ENCODE measurements at regions not wholly inside any gene's neighbourhood (a gene's known extent, or its start where the extent isn't known, plus 50 kb on each side); places are given as distances from the start of the nearest gene placed in this dataset.
"Not testable (repeated sequence)": the region's sequence is repeated elsewhere in the genome, so short reads cannot be mapped to it uniquely, and the experiment has no call there.

DNA sequence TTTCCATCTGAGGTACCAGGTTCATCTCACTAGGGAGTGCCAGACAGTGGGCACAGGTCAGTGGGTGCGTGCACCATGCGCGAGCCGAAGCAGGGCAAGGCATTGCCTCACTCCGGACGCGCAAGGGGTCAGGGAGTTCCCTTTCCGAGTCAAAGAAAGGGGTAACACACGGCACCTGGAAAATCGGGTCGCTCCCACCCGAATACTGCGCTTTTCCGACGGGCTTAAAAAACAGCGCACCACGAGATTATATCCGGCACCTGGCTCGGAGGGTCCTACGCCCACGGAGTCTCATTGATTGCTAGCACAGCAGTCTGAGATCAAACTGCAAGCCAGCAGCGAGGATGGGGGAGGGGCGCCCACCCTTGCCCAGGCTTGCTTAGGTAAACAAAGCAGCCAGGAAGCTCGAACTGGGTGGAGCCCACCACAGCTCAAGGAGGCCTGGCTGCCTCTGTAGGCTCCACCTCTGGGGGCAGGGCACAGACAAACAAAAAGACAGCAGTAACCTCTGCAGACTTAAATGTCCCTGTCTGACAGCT lies 242.5 kb downstream of the CYLC2 start:
- DNase-seq, result peak in 1 of 10 donors; percentile 58
- intact Hi-C loops (cut with DNase I), result not testable (repeated sequence)

DNA sequence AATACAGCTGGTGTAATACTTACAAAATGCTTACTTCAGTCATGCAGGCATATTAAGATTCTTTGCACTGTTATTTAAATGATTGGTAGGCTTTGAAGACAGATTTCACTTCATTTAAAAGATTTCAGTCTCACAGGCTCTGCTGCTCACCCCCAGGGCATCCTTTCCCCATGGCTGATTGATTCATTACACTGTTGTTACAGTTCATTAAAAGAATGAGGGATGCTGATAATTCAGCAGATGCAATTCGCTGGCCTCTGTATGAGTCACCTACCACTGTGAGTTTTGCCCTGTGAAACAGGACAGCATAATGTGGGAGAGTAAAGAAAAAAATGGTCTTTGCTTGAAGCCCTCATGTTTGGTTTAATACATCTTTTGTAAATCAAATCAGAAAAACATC lies 246.9 kb downstream of the CYLC2 start:
- DNase-seq, result no peak
- intact Hi-C loops (cut with DNase I), result no loop called here

GRCh38 chr9:103242486-103242885 lies 247.4 kb downstream of the CYLC2 start:
- intact Hi-C loops (cut with DNase I), result no loop called here
- no peak for DNase-seq

DNA sequence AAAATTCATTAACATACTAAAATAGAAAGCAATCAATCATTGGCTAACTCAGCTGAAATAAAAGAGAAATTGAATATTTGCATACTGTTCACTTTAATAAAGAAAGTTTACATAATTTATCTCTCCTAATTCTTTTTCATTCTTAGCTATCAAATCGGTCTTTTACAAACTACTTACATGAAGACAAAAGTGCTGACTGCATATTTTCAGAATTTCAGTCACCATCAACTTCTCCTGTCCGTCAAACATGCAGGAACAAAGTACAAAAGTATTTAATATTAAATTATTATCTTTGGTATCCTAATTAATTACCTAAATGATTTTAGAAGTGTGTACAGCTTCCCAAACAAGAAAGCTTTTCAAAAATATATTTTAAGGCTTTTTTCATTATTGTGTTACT lies 248.4 kb downstream of the CYLC2 start:
- no peak for DNase-seq
- intact Hi-C loops (cut with DNase I), result no loop called here

GRCh38 chr9:103245369-103245768 lies 250.2 kb downstream of the CYLC2 start:
- intact Hi-C loops (cut with DNase I), result no loop called here
- DNase-seq, result no peak

DNA sequence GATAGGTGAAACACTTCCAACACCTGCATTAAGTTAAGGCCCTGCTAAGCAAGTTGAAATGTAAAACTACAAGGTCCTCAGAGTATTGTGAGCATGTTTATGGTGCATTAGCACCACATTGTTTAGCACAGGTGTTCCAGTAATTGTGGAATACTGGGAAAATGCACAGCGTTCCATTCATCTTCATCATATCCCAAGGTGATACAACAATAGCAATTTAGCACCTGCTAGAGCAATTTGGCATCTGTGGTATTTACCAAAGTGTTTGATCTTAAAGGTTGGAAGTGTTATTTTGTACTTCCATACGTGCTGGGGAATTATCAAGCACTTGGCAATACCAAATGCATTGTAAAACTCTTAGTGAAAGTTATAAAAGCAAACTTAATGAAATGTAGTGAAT lies 266.8 kb downstream of the CYLC2 start:
- intact Hi-C loops (cut with DNase I), result no loop called here
- DNase-seq, result no peak

- no peak for DNase-seq
- intact Hi-C loops (cut with DNase I), result no loop called here
These were observed 270.9 kb downstream of the CYLC2 start for GRCh38 chr9:103266064-103266463.

GRCh38 chr9:103277240-103277639 lies 282.1 kb downstream of the CYLC2 start:
- no peak for DNase-seq
- intact Hi-C loops (cut with DNase I), result no loop called here

DNA sequence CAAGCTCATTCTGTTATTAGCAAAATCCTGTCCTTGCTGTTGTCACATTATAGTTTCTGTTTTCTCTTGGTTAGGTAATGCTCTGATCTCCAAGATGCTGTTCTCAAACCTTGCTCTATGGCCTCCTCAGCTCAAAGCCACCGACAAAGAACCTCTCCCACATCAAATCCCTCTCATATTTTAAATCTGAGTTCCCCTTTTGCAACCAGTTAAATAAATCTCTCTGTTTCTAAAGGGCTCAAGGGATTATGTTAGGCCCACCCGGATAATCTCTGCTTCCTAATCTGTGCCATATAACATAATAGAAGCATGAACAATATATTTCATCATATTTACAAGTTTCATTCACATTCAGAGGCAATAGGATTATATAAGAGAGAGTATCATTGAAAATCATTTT lies 286.0 kb downstream of the CYLC2 start:
- no peak for DNase-seq

GRCh38 chr9:103287361-103287760 lies 292.2 kb downstream of the CYLC2 start:
- intact Hi-C loops (cut with DNase I), result no loop called here
- DNase-seq, result no peak

More for the DNA sequence above, 286.0 kb downstream of the CYLC2 start:
- intact Hi-C loops (cut with DNase I), result no loop called here

GRCh38 chr9:103296189-103296588 lies 301.1 kb downstream of the CYLC2 start:
- intact Hi-C loops (cut with DNase I), result no loop called here
- DNase-seq, result no peak

- DNase-seq, result no peak
- intact Hi-C loops (cut with DNase I), result no loop called here
These were observed 305.9 kb downstream of the CYLC2 start for GRCh38 chr9:103301051-103301450.

DNA sequence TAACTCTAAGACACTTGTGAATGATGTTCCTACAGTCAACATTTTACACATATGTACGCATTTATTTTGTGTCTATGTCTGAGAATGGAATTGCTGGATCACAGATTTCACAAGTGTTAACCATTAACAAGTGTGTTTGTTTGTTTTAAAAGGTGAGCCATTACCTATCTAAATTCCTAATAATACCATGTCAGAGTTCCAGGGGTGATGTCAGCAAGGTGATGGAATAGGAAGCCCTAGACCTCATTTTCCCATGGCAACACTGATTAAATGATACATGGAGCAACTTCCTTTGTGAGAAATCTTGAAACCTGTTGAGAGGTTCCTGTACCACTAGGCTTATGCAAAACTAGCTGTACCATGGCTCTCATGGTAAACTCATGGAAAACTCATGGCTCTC lies 309.7 kb downstream of the CYLC2 start:
- intact Hi-C loops (cut with DNase I), result no loop called here

DNA sequence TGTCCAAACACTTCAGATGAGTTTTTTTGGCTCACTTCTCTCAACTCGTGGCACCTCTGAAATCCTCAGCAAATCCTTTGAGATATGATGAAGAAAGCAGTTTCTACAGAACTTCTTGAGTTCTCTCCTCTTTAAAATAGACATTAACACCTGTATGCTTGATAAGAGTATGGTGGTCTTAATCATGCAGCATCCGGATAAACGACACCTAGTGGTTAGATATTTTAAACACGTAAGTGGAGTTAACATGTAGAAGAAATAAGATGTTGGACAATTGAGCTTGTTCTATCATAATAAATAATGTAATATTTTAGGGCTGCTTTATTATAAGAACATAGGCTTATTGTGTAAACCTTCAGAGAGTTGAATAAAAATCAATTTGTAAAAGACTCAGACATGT lies 324.8 kb downstream of the CYLC2 start:
- DNase-seq, result no peak
- intact Hi-C loops (cut with DNase I), result loop anchor here (10.0 kb wide), 1 partner anchor 65 kb away; no protein-coding TSS in a partner anchor

More for the DNA sequence above, 309.7 kb downstream of the CYLC2 start:
- no peak for DNase-seq

- intact Hi-C loops (cut with DNase I), result no loop called here
- no peak for DNase-seq
These were observed 328.6 kb downstream of the CYLC2 start for GRCh38 chr9:103323699-103324098.

- intact Hi-C loops (cut with DNase I), result no loop called here
- no peak for DNase-seq
These were observed 340.3 kb downstream of the CYLC2 start for GRCh38 chr9:103335461-103335860.

DNA sequence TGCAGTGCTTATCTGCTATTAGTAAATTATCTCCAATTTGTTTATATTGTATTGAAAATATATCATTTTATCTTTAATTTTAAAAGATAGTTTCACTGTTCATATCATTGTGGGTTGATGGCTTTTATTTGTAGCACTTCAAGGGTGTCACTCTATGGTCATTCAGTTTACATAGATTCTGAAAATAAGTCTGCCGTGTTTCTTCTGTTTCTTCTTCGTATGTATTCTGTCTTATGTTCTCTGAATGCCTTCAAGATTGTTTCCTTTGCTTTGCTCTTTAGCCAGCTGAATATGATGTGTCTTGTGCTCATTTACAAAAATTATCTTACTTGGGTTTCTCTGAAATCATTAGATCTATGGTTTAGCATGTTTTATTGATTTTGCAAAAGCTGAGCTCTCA lies 359.9 kb downstream of the CYLC2 start:
- intact Hi-C loops (cut with DNase I), result no loop called here

DNA sequence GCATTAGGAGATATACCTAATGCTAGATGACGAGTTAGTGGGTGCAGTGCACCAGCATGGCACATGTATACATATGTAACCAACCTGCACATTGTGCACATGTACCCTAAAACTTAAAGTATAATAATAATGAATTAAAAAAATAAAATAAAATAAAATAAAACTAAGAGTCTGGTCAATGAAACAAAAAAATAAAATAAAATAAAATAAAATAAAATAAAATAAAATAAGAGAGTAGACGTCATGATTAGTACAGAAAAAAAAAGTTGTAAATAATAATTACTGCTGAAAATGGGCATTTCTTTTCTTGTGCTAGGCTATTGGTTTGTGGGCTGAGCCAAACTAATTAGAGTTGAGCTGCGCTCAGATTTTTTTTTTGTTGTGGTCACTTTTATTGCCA lies 362.8 kb downstream of the CYLC2 start:
- DNase-seq; intact Hi-C loops (cut with DNase I): not testable (repeated sequence)

More for the DNA sequence above, 359.9 kb downstream of the CYLC2 start:
- no peak for DNase-seq

GRCh38 chr9:103361906-103362305 lies 366.8 kb downstream of the CYLC2 start:
- intact Hi-C loops (cut with DNase I), result no loop called here
- no peak for DNase-seq

GRCh38 chr9:103362986-103363385 lies 367.9 kb downstream of the CYLC2 start:
- intact Hi-C loops (cut with DNase I), result no loop called here
- DNase-seq, result no peak

DNA sequence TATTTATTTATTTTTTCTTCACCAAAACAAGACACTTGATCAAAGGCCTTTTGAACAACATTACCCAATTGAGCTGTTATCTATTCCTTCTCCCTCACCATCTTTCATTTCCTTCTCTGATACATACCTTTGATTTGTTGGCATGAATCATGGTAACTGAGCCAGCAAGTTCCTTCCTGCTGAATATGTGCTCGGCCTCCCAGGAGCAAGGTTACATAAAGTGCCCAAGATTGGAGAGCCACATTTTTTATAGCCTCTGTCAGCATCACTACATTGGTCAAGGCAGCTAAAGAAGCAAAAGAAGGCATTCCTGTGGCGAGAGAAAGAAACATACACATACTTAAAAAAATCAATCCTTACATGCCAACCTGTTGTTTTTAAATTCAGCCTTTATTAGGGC lies 369.6 kb downstream of the CYLC2 start:
- intact Hi-C loops (cut with DNase I), result no loop called here

DNA sequence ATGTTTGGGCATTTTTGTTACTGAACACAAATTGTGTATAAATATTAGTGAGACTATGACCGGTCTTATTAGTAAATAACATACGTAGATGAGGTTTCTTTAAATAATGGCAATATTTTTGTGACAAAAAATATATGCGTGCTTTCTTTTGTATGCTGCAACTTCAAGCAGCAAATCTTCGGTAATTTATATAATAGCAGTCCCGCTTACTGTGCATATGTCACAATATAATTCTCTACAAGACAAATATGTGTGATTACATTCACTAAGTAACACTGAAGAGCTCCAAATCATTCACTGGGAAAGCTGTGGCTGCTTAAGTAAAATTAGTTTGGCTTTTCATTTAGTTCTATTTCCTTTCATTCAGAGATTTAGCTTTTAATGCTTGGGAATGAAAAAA lies 376.0 kb downstream of the CYLC2 start:
- no peak for DNase-seq
- intact Hi-C loops (cut with DNase I), result no loop called here

More for the DNA sequence above, 369.6 kb downstream of the CYLC2 start:
- DNase-seq, result no peak

GRCh38 chr9:103372828-103373227 lies 377.7 kb downstream of the CYLC2 start:
- intact Hi-C loops (cut with DNase I), result no loop called here
- peak in 2 of 10 donors; percentile 62 to 70 for DNase-seq

Data from posterior cingulate gyrus (tissue), 11 donors.